IMR-90 (cell line): ENCODE measurements at regions not wholly inside any gene's neighbourhood (a gene's known extent, or its start where the extent isn't known, plus 50 kb on each side); places are given as distances from the start of the nearest gene placed in this dataset.
A peak's percentile ranks its signal among the peaks of the same experiment; 100 is the strongest.

Experiments used
- ATAC-seq: fragments of 200-7000 bp; cut with Tn5 transposase; 2 replicates; pipeline ENCODE4 v1.9.1; 2020; ENCODE audit warnings: low read depth, mild to moderate bottlenecking, moderate library complexity
- BruUV-seq: library from RNA; stranded (reverse); fragments of 400-500 nt; replicated peaks from 2 replicates; lab custom pipeline; 2021; lab: Mats Ljungman, UMichigan
- CTCF ChIA-PET: fragments of 300-600 bp; formaldehyde crosslinking; extraction: SDS; loops from one replicate; lab custom pipeline; 2021; ENCODE audit warnings: antibody characterized with exemption; lab: Yijun Ruan, JAX
- POLR2A ChIA-PET: fragments of 300-600 bp; sonication (Branson Sonifier 250); formaldehyde crosslinking; loops from one replicate; lab custom pipeline; 2022; ENCODE audit warnings: antibody characterized with exemption; ENCODE audit not compliant: unreplicated experiment; lab: Charles Lee
- DNase-seq: peaks from one replicate; pipeline ENCODE4 v3.0.0; 2013
- H2AFZ ChIP-seq: replicated peaks from 2 replicates; pipeline ENCODE3; 2013; ENCODE audit warnings: low read length, mild to moderate bottlenecking; ENCODE audit not compliant: poor library complexity
- H2AK5ac ChIP-seq: 2 replicates; pipeline ENCODE4 v1.6.1; 2013; ENCODE audit warnings: low read depth, low read length, inconsistent platforms
- H2AK9ac ChIP-seq: replicated peaks from 2 replicates; pipeline ENCODE3; 2013; ENCODE audit warnings: mild to moderate bottlenecking, low read depth, low read length, moderate library complexity; ENCODE audit not compliant: poor library complexity
- H2BK120ac ChIP-seq: 2 replicates; pipeline ENCODE4 v1.6.1; 2013; ENCODE audit warnings: low read depth, low read length, inconsistent platforms
- H2BK15ac ChIP-seq: 3 replicates; pipeline ENCODE4 v1.6.1; 2013; ENCODE audit warnings: low read depth, low read length, inconsistent platforms
- H2BK20ac ChIP-seq: 2 replicates; pipeline ENCODE4 v1.6.1; 2013; ENCODE audit warnings: low read depth, mild to moderate bottlenecking, inconsistent platforms, low read length, moderate library complexity
- H2BK5ac ChIP-seq: 2 replicates; pipeline ENCODE4 v1.6.1; 2013; ENCODE audit warnings: mild to moderate bottlenecking, low read depth, low read length, inconsistent platforms; ENCODE audit not compliant: poor library complexity, severe bottlenecking
- H3K14ac ChIP-seq: replicated peaks from 2 replicates; pipeline ENCODE4 v1.6.1; 2013; ENCODE audit warnings: low read depth, low read length, inconsistent platforms
- H3K18ac ChIP-seq: 2 replicates; pipeline ENCODE4 v1.6.1; 2013; ENCODE audit warnings: low read depth, low read length, control low read depth
- H3K23ac ChIP-seq: 2 replicates; pipeline ENCODE4 v1.6.1; 2013; ENCODE audit warnings: low read depth, low read length, inconsistent platforms
- H3K27ac ChIP-seq: 2 replicates; pipeline ENCODE4 v1.5.1; 2013; ENCODE audit warnings: mild to moderate bottlenecking, control low read depth, low read length; ENCODE audit not compliant: insufficient read depth
- H3K27me3 ChIP-seq: 2 replicates; pipeline ENCODE4 v1.6.1; 2013; ENCODE audit warnings: low read length; ENCODE audit not compliant: control insufficient read depth, insufficient read depth
- H3K36me3 ChIP-seq: 2 replicates; pipeline ENCODE4 v1.6.1; 2013; ENCODE audit warnings: low read length, mixed read lengths; ENCODE audit not compliant: control insufficient read depth, insufficient read depth
- H3K4ac ChIP-seq: 2 replicates; pipeline ENCODE4 v1.6.1; 2013; ENCODE audit warnings: low read depth, low read length, inconsistent platforms
- H3K4me1 ChIP-seq: 2 replicates; pipeline ENCODE4 v1.6.1; 2013; ENCODE audit warnings: low read length, mixed read lengths; ENCODE audit not compliant: control insufficient read depth, insufficient read depth
- H3K4me2 ChIP-seq: 2 replicates; pipeline ENCODE4 v1.6.1; 2013; ENCODE audit warnings: low read depth, mild to moderate bottlenecking, control low read depth, low read length, moderate library complexity
- H3K4me3 ChIP-seq: 2 replicates; pipeline ENCODE4 v1.5.1; 2013; ENCODE audit warnings: low read depth, mild to moderate bottlenecking, control low read depth, low read length, moderate library complexity; ENCODE audit not compliant: insufficient read depth
- H3K56ac ChIP-seq: 2 replicates; pipeline ENCODE4 v1.6.1; 2013; ENCODE audit warnings: low read length, inconsistent platforms; ENCODE audit not compliant: insufficient read depth; ENCODE audit errors: extremely low read depth
- H3K79me1 ChIP-seq, 2 experiments: 2 replicates each; pipeline ENCODE4 v1.6.1; 2013; ENCODE audit warnings: low read length in 2 of 2, inconsistent platforms in 1 of 2, low read depth in 1 of 2
- H3K9ac ChIP-seq: 2 replicates; pipeline ENCODE4 v1.6.1; 2013; ENCODE audit warnings: low read depth, low read length, control low read depth
- H3K9me1 ChIP-seq: 2 replicates; pipeline ENCODE4 v1.6.1; 2013; ENCODE audit warnings: low read length, inconsistent platforms; ENCODE audit not compliant: insufficient read depth
- H3K9me3 ChIP-seq: 2 replicates; pipeline ENCODE4 v1.6.1; 2013; ENCODE audit warnings: low read length; ENCODE audit not compliant: control insufficient read depth, insufficient read depth
- H4K20me1 ChIP-seq: 2 replicates; pipeline ENCODE4 v1.6.1; 2013; ENCODE audit warnings: low read length, inconsistent platforms; ENCODE audit not compliant: insufficient read depth
- H4K5ac ChIP-seq: 2 replicates; pipeline ENCODE4 v1.6.1; 2013; ENCODE audit warnings: mild to moderate bottlenecking, low read depth, low read length, control low read depth
- H4K8ac ChIP-seq, 2 experiments: 2 replicates each; pipeline ENCODE4 v1.6.1; 2013; ENCODE audit warnings: low read depth in 2 of 2, low read length in 2 of 2, control low read depth in 1 of 2, inconsistent platforms in 1 of 2
- H4K91ac ChIP-seq: 2 replicates; pipeline ENCODE4 v1.6.1; 2013; ENCODE audit warnings: low read depth, low read length, inconsistent platforms; ENCODE audit not compliant: insufficient read depth
- CEBPB ChIP-seq: IDR thresholded peaks from 2 replicates; pipeline ENCODE4 v1.6.1; 2012; ENCODE audit warnings: low read depth, low read length, improper control_type of control experiment
- MAZ ChIP-seq: IDR thresholded peaks from 2 replicates; pipeline ENCODE4 v1.6.1; 2012; ENCODE audit warnings: low read depth, mild to moderate bottlenecking, low read length, improper control_type of control experiment, moderate library complexity, borderline replicate concordance
- WGBS, 2 experiments: methylation state at CpG; one replicate each; pipeline versions ENCODE4 v1.1.5 to v1.1.7; 2013; ENCODE audit warnings: missing lambda C conversion rate in 2 of 2; ENCODE audit not compliant: insufficient read length in 1 of 2; ENCODE audit errors: extremely low coverage in 2 of 2; 5-methylcytosine and 5-hydroxymethylcytosine counted together
- dilution Hi-C: fragments of 300-500 bp; cut with HindIII; formaldehyde crosslinking; loops from one replicate; pipeline ENCODE4 v1.14.3; 2018; ENCODE audit warnings: low sequenced_read_pairs; ENCODE audit not compliant: unreplicated experiment
- in situ Hi-C: fragments of 300-500 bp; cut with MboI; formaldehyde crosslinking; loops from 3 replicates; pipeline ENCODE4 v1.14.3; 2019; ENCODE audit warnings: low sequenced_read_pairs, inconsistent platforms, mixed read lengths
- intact Hi-C: fragments of 100-400 bp; cut with micrococcal nuclease; formaldehyde crosslinking; loops from 2 replicates; pipeline ENCODE4 v1.10.0; 2022

DNA sequence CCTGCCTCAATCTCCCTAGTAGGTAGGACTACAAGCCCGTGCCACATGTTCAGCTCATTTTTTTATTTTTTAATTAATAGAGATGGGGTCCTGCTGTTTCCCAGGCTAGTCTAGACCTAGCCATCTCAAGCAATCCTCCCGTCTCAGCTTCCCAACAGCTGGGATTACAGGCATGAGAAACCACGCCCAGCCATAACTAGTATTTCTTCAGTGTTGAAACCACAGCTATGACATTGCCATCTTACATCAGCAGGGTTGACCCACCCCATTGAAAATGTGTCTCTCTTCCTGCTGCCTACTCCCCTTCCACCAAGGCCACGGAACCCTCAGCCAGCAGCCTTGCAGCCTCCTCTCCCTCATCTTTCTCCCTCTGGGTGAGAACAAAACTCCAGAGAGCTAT lies 62.1 kb upstream of the ZNF746 start:
- CTCF ChIA-PET: no interaction called here

More for the DNA sequence above, 62.1 kb upstream of the ZNF746 start:
- H3K9ac ChIP-seq: no peak overlapping the region
- no peak overlapping the region for H2BK15ac ChIP-seq
- no peak overlapping the region for H2AFZ ChIP-seq
- no peak overlapping the region for H4K91ac ChIP-seq
- H2BK20ac ChIP-seq: no peak overlapping the region
- H2BK5ac ChIP-seq: no peak overlapping the region
- intact Hi-C loops: no loop called here
- H2AK9ac ChIP-seq: no peak overlapping the region
- H3K23ac ChIP-seq: no peak overlapping the region
- H4K8ac ChIP-seq: no peak overlapping the region
- ATAC-seq: peak; percentile 16
- peaks cover 24 to 33% of the 10 kb centered on the region in 2 experiments for H3K79me1 ChIP-seq
- H3K36me3 ChIP-seq: peaks cover 24% of the 10 kb centered on the region
- no CpG with 5 or more reads among the region's 4 CpGs for WGBS, 2 experiments
- BruUV-seq: no TSS peak
- peaks cover 9% of the 10 kb centered on the region for H3K4me1 ChIP-seq
- TF ChIP-seq MAZ (no peak), CEBPB (peak; percentile 33; the same call in 1 of the 2 replicates)
- no peak overlapping the region for H3K14ac ChIP-seq
- H3K4me2 ChIP-seq: no peak overlapping the region
- in situ Hi-C loops: no loop called here
- H2BK120ac ChIP-seq: no peak overlapping the region
- no peak overlapping the region for H4K5ac ChIP-seq
- no peak overlapping the region for H3K18ac ChIP-seq
- no peak overlapping the region for H3K27ac ChIP-seq
- DNase-seq: peak; percentile 51
- H3K9me1 ChIP-seq: peaks cover 9% of the 10 kb centered on the region
- H4K20me1 ChIP-seq: peaks cover 7% of the 10 kb centered on the region; the same call in 1 of the 2 replicates
- H3K56ac ChIP-seq: no peak overlapping the region
- no peaks in the 10 kb centered on the region for H3K9me3 ChIP-seq
- dilution Hi-C loops: no loop called here
- H3K4ac ChIP-seq: no peak overlapping the region
- H3K4me3 ChIP-seq: no peak overlapping the region
- H3K27me3 ChIP-seq: no peaks in the 10 kb centered on the region
- POLR2A ChIA-PET: no interaction called here
- no peak overlapping the region for H2AK5ac ChIP-seq
